Right lobe of liver (tissue), 6 donors: ENCODE measurements at regions not wholly inside any gene's neighbourhood (a gene's known extent, or its start where the extent isn't known, plus 50 kb on each side); places are given as distances from the start of the nearest gene placed in this dataset.
A peak's percentile ranks its signal among the peaks of the same experiment; 100 is the strongest.

Experiments
- ATAC-seq, 4 donors: fragments of 200-7000 bp; cut with Tn5 transposase; one replicate each; pipeline ENCODE4 v1.9.1; 2020; ENCODE audit warnings: mild to moderate bottlenecking in 4 of 4, moderate library complexity in 4 of 4
- DNase-seq, 3 donors: peaks; one replicate each; pipeline ENCODE4 v3.0.0-alpha.2; 2020
- H3K27ac ChIP-seq, 3 donors: fragments of 200-600 bp; one replicate each; pipeline ENCODE4 v1.8.0; 2022
- H3K27me3 ChIP-seq, 2 donors: fragments of 200-600 bp; one replicate each; pipeline ENCODE4 v1.8.0; 2022
- H3K36me3 ChIP-seq, 4 donors: fragments of 200-600 bp; sonication (generic) in 1 of 4; one replicate each; pipeline versions ENCODE4 v1.5.1 to v1.8.0; 2017 to 2022; ENCODE audit warnings: control low read depth in 1 of 4
- H3K4me1 ChIP-seq, 4 donors: fragments of 200-600 bp; sonication (generic) in 1 of 4; one replicate each; pipeline versions ENCODE4 v1.5.1 to v1.8.0; 2017 to 2022; ENCODE audit warnings: control low read depth in 1 of 4
- H3K4me3 ChIP-seq, 3 donors: fragments of 200-600 bp; one replicate each; pipeline ENCODE4 v1.8.0; 2022
- H3K9me3 ChIP-seq, 4 donors: fragments of 200-600 bp; sonication (generic) in 1 of 4; one replicate each; pipeline versions ENCODE4 v1.5.1 to v1.8.0; 2017 to 2022; ENCODE audit warnings: control low read depth in 1 of 4
- POLR2A ChIP-seq: fragments of 450-650 bp; IDR thresholded peaks from one replicate; pipeline ENCODE4 v1.6.1; 2017; ENCODE audit warnings: antibody characterized with exemption, mild to moderate bottlenecking
- WGBS: methylation state at CpG from one replicate; pipeline ENCODE4 v1.1.6; 2018; ENCODE audit warnings: low coverage, low lambda C conversion rate; ENCODE audit not compliant: insufficient coverage; ENCODE audit errors: missing lambda C conversion rate; 5-methylcytosine and 5-hydroxymethylcytosine counted together
- intact Hi-C, 2 donors: fragments of 100-400 bp; cut with DNase I; formaldehyde crosslinking; loops; one replicate each; pipeline versions ENCODE4 v1.11.2 to v1.14.1; 2022
- TF ChIP-seq, protein P1 (sequence below), 4 donors: fragments of 200-600 bp in 3 of 4; fragments of 450-650 bp in 1 of 4; IDR thresholded peaks; one replicate each; pipeline versions ENCODE4 v1.5.1 to v1.8.0; 2016 to 2022; ENCODE audit warnings: antibody characterized with exemption in 4 of 4, mild to moderate bottlenecking in 2 of 4
- donor health status: DM: no; HTN: yes; CAD: no.
- donor health status: DM: no; HTN: no; CAD: no.
- donor health status: DM: no; HTN: no; CAD: no.
- donor health status: DM: no; HTN: yes; CAD: no.
- donor health status: DM: no; HTN: yes; CAD: no.

GRCh38 chr1:88311265-88311664, 372.8 kb upstream of the PKN2 start:
- no peaks in the 10 kb centered on the region for H3K9me3 ChIP-seq
- DNase-seq (no peak), ATAC-seq (no peak)
- TF ChIP-seq POLR2A, result no peak
- intact Hi-C loops, result no loop called here
- WGBS, result 92% methylated on average over 1 of the region's 1 CpG
- H3K27me3 ChIP-seq, result no peaks in the 10 kb centered on the region
- H3K4me1 ChIP-seq, result no peaks in the 10 kb centered on the region
- no peak overlapping the region for H3K27ac ChIP-seq
- H3K4me3 ChIP-seq, result no peak overlapping the region
- no peaks in the 10 kb centered on the region for H3K36me3 ChIP-seq

DNA sequence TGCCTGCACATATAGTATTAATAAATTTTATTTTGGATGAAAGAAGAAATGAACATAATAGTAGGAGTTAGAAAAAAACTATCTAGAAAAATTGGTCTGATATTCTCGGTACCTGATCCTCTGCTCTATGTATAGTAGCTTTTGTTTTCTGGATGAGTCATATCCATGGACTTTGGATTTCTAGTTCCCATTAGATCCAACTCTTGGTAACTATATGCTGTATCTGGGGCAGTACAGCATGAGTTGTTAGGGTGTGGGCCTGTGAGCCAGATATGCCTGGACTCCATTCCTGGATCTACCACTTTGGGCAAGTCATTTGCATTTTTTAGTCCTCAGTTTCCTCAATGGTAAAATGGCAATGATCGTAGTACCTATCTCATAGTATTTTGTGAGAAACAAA, 372.2 kb upstream of the PKN2 start:
- H3K36me3 ChIP-seq, result no peaks in the 10 kb centered on the region
- no peak for TF ChIP-seq POLR2A
- DNase-seq, result no peak
- no peaks in the 10 kb centered on the region for H3K4me1 ChIP-seq
- peak in 2 of 4 donors; percentile 45 to 95 for ATAC-seq
- no peaks in the 10 kb centered on the region for H3K9me3 ChIP-seq
- intact Hi-C loops, result no loop called here
- H3K27me3 ChIP-seq, result no peaks in the 10 kb centered on the region
- no peak overlapping the region for H3K4me3 ChIP-seq
- 92% methylated on average over 2 of the region's 2 CpGs for WGBS
- H3K27ac ChIP-seq, result no peak overlapping the region

DNA sequence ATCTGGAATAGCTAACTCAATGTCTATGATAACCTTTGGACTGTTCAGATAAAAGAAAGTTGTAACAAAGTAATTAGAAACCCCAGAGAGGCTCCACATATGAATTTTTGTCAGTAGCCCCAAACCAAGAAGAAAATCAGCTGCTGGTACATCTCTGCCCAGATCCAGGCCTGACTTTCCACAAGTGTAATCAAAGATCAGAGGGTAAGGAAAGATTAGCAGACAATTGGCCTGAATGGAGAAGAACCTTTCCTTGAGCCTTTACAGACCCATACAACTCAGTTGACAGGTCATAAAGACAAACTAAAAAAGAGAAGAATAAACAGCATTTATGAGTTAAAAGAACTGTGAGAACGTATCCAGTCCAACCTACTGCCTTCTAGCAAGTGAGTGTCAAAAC, 366.7 kb upstream of the PKN2 start:
- Histone ChIP-seq H3K9me3 (no peaks in the 10 kb centered on the region), H3K36me3 (no peaks in the 10 kb centered on the region), H3K4me1 (no peaks in the 10 kb centered on the region), H3K27ac (no peak overlapping the region), H3K27me3 (no peaks in the 10 kb centered on the region), H3K4me3 (no peak overlapping the region)
- intact Hi-C loops, result no loop called here
- ATAC-seq (no peak), DNase-seq (no peak)
- no peak for TF ChIP-seq POLR2A
- TF ChIP-seq, protein P1, sequence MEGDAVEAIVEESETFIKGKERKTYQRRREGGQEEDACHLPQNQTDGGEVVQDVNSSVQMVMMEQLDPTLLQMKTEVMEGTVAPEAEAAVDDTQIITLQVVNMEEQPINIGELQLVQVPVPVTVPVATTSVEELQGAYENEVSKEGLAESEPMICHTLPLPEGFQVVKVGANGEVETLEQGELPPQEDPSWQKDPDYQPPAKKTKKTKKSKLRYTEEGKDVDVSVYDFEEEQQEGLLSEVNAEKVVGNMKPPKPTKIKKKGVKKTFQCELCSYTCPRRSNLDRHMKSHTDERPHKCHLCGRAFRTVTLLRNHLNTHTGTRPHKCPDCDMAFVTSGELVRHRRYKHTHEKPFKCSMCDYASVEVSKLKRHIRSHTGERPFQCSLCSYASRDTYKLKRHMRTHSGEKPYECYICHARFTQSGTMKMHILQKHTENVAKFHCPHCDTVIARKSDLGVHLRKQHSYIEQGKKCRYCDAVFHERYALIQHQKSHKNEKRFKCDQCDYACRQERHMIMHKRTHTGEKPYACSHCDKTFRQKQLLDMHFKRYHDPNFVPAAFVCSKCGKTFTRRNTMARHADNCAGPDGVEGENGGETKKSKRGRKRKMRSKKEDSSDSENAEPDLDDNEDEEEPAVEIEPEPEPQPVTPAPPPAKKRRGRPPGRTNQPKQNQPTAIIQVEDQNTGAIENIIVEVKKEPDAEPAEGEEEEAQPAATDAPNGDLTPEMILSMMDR (IDR thresholded peaks at IDR 0.05), result no peak
- WGBS, result 60% methylated on average over 1 of the region's 1 CpG

DNA sequence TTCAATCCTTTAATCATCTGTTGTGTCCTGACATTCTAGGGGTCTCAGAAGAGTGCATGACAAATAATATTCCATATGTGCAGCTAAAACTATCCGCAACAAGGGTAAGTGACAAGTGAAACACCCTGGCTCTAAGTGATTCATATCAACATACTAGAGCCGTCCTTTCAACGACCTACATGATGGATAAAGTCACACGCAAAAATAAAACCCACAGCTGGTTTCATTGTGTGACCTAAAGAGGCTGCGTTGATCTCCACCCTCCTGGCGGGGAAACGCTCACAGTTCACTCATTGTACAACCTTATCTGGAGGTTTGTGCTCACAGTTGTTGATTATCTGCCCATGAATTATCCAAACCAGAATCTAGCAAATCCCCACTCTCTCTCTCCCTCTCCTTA, 365.3 kb upstream of the PKN2 start:
- Histone ChIP-seq H3K27me3 (no peaks in the 10 kb centered on the region), H3K4me1 (no peaks in the 10 kb centered on the region), H3K27ac (no peak overlapping the region), H3K4me3 (no peak overlapping the region), H3K36me3 (no peaks in the 10 kb centered on the region), H3K9me3 (no peaks in the 10 kb centered on the region)
- intact Hi-C loops, result no loop called here
- DNase-seq, result no peak
- ATAC-seq, result no peak
- 88% methylated on average over 7 of the region's 7 CpGs for whole genome bisulfite sequencing
- TF ChIP-seq, protein P1 (IDR thresholded peaks at IDR 0.05), result no peak
- TF ChIP-seq POLR2A, result no peak

GRCh38 chr1:88320291-88320690, 363.8 kb upstream of the PKN2 start:
- H3K4me3 ChIP-seq, result no peak overlapping the region
- TF ChIP-seq POLR2A, result no peak
- TF ChIP-seq, protein P1 (IDR thresholded peaks at IDR 0.05), result no peak
- no peaks in the 10 kb centered on the region for H3K9me3 ChIP-seq
- no peaks in the 10 kb centered on the region for H3K27me3 ChIP-seq
- H3K36me3 ChIP-seq, result no peaks in the 10 kb centered on the region
- no peaks in the 10 kb centered on the region for H3K4me1 ChIP-seq
- no peak overlapping the region for H3K27ac ChIP-seq
- ATAC-seq (no peak), DNase-seq (no peak)
- WGBS, result 41% methylated on average over 3 of the region's 3 CpGs
- intact Hi-C loops, result no loop called here

- no peak for TF ChIP-seq POLR2A
- TF ChIP-seq, protein P1 (IDR thresholded peaks at IDR 0.05), result no peak
- H3K27me3 ChIP-seq, result no peaks in the 10 kb centered on the region
- intact Hi-C loops, result no loop called here
- no peaks in the 10 kb centered on the region for H3K4me1 ChIP-seq
- WGBS, result 59% methylated on average over 2 of the region's 2 CpGs
- no peaks in the 10 kb centered on the region for H3K9me3 ChIP-seq
- H3K36me3 ChIP-seq, result no peaks in the 10 kb centered on the region
- H3K27ac ChIP-seq, result no peak overlapping the region
- no peak overlapping the region for H3K4me3 ChIP-seq
- DNase-seq (no peak), ATAC-seq (no peak)
Measured at GRCh38 chr1:88321706-88322105, 362.4 kb upstream of the PKN2 start.
